Fibroblast of pulmonary artery (primary cell): ENCODE measurements at regions not wholly inside any gene's neighbourhood (a gene's known extent, or its start where the extent isn't known, plus 50 kb on each side); places are given as distances from the start of the nearest gene placed in this dataset.
"Not testable (repeated sequence)": the region's sequence is repeated elsewhere in the genome, so short reads cannot be mapped to it uniquely, and the experiment has no call there.

Source experiments
- DNase-seq: peaks from one replicate; pipeline ENCODE4 v3.0.0-alpha.2; 2010; ENCODE audit warnings: low read depth
- H3K4me3 ChIP-seq: replicated peaks from 2 replicates; pipeline ENCODE4 v1.5.1; 2011; ENCODE audit warnings: low read depth, mild to moderate bottlenecking, control low read depth, low read length, moderate library complexity
- TF ChIP-seq, protein P1 (sequence below): IDR thresholded peaks from 2 replicates; pipeline ENCODE4 v1.5.1; 2011; ENCODE audit warnings: mild to moderate bottlenecking, control low read depth, low read length, inconsistent platforms; ENCODE audit errors: missing control alignments

DNA sequence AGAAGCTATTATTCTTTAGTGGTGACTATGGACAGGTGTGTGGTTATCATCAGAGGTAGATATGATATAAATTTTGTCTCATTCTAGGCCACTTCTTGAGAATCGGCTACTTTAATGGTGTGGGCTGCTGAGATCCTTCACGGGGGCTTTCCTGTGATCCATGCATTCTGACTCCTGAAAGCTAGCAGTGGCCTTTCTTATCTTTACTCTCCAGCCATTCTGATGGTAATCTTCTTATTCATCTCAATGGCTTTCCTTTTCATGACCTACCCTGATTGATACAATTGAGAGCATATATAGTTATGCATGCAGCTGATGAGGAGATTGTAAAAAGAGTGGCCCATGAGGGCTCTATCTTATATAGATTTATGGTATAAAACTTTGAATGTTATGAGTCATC lies 78.3 kb upstream of the ZPLD1 start:
- no peak for DNase-seq
- TF ChIP-seq, protein P1, sequence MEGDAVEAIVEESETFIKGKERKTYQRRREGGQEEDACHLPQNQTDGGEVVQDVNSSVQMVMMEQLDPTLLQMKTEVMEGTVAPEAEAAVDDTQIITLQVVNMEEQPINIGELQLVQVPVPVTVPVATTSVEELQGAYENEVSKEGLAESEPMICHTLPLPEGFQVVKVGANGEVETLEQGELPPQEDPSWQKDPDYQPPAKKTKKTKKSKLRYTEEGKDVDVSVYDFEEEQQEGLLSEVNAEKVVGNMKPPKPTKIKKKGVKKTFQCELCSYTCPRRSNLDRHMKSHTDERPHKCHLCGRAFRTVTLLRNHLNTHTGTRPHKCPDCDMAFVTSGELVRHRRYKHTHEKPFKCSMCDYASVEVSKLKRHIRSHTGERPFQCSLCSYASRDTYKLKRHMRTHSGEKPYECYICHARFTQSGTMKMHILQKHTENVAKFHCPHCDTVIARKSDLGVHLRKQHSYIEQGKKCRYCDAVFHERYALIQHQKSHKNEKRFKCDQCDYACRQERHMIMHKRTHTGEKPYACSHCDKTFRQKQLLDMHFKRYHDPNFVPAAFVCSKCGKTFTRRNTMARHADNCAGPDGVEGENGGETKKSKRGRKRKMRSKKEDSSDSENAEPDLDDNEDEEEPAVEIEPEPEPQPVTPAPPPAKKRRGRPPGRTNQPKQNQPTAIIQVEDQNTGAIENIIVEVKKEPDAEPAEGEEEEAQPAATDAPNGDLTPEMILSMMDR: no peak
- H3K4me3 ChIP-seq: no peak overlapping the region

DNA sequence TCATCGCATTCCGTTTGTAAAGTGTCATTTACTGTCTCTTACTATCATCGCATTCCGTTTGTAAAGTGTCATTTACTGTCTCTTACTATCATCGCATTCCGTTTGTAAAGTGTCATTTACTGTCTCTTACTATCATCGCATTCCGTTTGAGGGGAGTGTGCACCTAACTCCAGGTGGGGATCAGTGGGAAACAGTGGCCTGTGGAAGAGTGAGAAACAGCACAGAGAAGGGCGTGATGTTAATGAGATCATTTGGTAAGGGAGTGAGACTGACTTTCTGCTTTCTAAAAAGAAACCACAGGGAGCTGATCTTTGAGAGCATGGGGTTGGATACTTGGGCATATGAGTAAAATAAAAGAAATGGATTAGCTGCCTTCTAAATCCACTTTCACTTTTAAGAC lies 77.5 kb upstream of the ZPLD1 start:
- DNase-seq, H3K4me3 ChIP-seq: not testable (repeated sequence)

DNA sequence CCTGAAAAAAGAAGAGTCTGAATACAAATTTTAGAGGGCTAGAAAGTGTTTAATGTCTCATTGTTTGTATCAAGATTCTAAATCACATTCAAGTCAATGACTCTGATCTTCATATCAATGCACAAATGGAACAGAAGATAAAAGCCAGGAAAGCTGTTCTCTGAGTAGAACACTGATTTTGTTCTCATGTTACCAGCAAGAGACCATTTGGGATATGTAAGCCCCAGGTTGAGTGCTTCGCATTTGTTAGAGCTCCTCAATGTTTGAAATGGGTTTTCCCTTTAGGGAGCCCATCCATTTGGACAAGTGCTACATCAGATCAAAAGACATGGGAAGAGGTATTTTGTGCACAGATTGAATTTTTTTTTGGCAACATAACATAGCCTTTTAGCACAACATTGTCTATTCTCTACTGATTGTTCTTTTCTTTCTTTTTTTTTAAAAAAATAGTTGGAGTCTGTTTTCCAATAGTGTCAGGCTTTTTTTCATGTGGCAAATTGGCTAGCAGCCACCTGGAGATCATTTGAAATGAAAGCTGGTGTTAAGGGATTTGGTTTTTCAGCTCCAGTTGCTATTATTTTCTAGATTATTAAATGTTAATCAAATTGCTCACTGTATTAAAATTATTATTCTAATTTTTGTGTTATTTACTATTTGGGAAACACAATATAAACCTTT lies 74.5 kb upstream of the ZPLD1 start:
- no peak overlapping the region for H3K4me3 ChIP-seq
- TF ChIP-seq, protein P1: no peak
- DNase-seq: no peak

DNA sequence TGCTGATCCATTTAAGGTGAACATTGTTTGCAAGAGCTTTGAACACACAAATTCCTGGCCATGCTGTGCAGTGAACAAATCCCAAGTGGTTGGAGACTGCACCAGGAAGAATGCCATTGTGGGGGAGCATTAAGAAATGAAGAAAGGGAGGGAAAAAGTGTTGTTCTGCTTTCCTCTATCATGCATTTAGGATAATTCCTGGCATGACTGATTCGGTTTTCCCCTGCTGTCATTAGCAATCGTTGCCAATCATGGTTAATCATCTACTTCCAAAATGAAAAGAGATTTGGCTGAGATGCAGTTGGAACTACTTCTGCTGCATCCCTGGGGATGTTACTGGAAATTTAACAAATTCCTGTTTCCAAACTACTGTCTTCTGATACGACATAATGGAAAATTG lies 73.7 kb upstream of the ZPLD1 start:
- no peak for DNase-seq
- no peak overlapping the region for H3K4me3 ChIP-seq
- TF ChIP-seq, protein P1: no peak

DNA sequence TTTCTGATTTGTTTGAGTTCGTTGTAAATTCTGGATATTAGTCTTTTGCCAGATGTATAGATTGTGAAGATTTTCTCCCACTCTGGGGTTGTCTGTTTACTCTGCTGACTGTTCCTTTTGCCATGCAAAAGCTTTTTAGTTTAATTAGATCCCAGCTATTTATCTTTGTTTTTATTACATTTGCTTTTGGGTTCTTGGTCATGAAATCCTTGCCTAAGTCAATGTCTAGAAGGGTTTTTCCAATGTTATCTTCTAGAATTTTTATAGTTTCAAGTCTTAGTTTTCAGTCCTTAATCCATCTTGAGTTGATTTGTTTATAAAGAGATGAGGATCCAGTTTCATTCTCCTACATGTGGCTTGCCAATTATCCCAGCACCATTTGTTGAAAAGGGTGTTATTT lies 68.7 kb upstream of the ZPLD1 start:
- DNase-seq, H3K4me3 ChIP-seq: not testable (repeated sequence)

DNA sequence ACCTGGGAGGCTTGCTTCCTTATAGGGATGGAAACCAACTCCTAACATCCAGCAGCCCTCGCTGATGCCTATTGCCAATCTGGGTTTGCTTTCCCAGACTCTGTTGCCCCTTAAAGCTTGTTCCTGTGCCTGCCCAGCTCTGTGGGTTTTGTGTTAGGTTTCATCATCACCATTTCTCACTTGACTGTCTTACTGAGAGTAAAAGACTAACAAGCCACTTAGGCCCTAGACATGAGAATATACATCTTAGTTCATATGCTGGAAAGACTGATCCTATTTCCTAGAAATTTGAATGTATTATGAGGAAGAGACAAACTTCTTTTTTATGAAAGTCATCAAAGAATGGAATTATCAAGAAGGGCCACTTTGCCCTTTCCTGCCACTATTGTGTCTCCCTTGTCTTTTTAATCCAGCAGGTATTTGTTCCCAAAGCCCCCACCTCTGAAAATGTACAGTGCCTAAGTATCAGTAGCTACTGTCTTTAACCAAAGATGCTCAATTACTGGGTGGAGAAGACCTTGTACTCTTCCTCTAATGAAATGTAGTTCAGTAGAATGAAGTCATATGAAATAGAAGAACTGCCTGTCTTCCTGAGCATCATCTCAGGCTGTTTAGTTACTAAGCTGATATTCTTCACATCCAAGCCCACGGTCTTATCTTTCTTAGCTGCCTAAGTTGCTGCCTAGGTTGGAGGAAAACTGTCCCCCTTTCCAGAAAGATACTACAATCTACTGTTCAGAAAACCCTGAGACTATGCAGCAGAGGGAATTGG lies 59.8 kb upstream of the ZPLD1 start:
- H3K4me3 ChIP-seq: no peak overlapping the region
- no peak for DNase-seq
- TF ChIP-seq, protein P1: no peak

DNA sequence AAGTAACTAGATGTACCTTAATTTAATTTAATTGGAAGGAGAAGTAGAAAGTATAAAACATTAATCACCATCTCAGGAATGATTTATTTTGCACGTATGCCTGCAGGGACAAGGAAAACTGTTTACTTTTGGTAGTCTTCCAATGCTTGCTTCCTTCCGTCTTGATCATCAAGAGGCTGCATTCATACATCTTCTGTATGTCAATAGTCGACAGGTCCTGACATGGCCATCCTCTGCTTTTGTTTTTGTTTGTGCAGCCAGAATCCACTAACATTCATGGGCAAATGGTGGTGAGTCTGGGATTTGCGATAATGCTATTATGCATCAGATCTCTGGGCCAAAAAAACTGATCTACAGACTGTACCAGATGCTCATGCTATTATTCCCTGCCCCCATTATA lies 56.6 kb upstream of the ZPLD1 start:
- no peak for DNase-seq
- TF ChIP-seq, protein P1: no peak
- no peak overlapping the region for H3K4me3 ChIP-seq

DNA sequence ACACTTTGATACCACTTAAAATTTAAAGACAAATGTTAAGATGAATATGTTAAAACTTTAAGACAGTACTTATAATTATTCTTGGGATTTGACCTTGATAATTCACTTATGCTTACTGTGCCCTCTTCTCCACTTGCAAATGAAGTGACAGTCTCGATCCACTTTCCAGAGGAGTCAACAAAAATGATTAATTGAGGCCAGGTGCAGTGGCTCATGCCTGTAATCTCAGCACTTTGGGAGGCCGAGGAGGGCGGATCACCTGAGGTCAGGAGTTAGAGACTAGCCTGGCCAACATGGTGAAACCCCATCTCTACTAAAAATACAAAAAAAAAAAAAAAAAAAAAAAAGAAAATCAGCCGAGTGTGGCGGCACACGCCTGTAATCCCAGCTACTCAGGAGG lies 52.6 kb upstream of the ZPLD1 start:
- not testable (repeated sequence) for H3K4me3 ChIP-seq, DNase-seq
